ENCODE measurements at regions not wholly inside any gene's neighbourhood (a gene's known extent, or its start where the extent isn't known, plus 50 kb on each side); places are given as distances from the start of the nearest gene placed in this dataset.

DNA sequence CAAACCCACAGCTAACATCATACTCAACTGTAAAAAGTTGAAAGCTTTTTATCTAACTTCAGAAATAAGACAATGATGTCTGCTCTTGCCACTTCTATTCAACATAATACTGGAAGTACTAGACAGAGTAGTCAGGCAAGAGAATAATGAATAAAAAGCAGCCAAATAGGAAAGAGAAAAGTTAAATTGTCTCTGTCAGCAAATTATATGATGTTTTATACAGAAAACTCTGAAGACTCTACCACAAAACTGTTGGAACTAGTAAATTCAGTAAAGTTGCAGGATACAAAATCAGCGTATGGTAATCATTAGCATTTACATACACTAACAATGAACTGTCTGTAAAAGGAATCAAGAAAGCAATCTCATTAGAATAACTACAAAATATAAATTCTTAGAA is 752.9 kb upstream of the CT83 start:
- no peak for DNase-seq (ENCODE audit: low spot score)

DNA sequence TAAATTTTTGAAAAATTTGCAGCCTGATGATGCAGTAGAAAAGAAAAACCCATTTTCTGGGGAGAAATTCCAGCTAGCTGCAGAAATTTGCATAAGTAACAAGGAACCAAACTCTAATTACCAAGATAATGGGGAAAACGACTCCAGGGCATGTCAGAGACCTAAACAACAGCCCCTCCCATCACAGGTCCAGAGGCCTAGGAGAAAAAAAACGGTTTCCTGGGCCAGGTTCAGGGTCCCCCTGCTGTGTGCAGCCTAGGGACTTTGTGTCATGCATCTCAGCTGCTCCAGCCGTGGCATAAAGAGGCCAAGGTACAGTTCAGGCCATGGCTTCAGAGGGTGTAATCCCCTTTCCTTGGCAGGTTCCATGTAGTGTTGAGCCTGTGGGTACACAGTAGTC is 733.7 kb upstream of the CT83 start:
- DNase-seq (ENCODE audit: low spot score) = peak; percentile 5

DNA sequence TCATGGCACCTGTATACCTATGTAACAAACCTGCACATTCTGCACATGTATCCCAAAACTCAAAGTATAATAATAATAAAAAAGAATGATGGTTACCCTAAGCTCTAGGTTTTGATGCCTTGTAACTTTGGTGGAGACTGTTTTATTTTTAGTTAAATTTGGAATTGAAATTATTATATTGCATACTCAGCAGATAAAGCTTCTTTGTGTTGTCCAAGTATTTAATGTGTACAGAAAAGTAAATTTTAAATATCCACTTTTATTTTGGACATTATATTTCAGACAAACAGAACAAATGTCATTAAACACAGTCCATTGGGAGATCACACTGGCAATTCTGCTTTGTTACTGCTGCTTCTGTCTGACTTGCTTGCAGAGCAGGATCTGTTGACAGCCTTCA is 684.5 kb upstream of the CT83 start:
- no peak for DNase-seq (ENCODE audit: low spot score)

DNA sequence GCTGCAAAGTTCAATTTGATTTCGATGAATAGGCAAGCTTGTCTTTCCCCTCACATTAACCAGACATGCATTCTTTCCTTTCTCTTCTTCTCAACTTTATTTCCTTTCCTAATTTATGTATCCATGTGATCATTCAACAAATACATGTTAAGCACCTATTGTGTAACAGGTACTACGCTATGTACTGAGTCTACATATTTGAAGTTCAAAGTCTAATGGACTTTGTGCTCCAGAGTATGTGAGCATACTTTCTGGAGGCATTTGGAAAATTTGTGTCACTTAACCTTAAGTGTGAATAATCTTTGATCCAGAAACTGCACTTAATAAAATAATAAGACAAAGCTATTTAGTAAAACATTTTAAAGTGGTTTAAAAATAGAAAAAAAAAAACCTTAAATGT is 675.3 kb upstream of the CT83 start:
- no peak for DNase-seq (ENCODE audit: low spot score)

DNA sequence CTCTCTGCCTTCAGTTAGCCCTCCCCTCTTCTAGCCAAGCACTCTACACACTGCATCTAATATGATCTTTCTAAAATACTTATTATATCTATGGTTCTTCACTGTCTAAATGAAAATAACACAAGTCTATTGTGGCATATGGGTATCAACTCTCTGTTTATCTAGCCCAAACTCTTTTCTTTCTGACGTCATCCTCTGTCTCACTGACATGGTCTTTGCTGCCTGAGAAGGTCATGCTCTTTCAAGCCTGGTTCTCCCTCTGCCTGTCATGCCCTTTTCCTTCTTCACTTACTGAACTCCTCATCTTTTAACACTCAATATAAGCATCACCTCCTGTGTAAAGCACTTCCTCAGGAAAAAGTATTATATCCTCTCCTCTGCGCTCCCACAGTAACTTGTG is 672.2 kb upstream of the CT83 start:
- DNase-seq (ENCODE audit: low spot score) = no peak

DNA sequence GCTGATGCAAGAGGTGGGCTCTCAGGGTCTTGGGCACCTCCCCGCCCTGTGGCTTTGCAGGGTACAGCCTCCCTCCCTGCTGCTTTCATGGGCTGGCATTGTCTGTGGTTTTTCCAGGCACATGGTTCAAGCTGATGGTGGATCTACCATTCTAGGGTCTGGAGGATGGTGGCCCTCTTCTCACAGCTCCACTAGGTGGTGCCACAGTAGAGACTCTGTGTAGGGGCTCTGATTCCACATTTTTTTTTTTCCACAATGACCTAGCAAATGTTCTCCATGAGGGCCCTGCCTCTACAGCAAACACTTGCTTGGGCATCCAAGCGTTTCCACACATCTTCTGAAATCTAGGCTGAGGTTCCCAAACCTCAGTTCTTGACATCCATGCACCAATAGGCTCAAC is 657.9 kb upstream of the CT83 start:
- no peak for DNase-seq (ENCODE audit: low spot score)

DNA sequence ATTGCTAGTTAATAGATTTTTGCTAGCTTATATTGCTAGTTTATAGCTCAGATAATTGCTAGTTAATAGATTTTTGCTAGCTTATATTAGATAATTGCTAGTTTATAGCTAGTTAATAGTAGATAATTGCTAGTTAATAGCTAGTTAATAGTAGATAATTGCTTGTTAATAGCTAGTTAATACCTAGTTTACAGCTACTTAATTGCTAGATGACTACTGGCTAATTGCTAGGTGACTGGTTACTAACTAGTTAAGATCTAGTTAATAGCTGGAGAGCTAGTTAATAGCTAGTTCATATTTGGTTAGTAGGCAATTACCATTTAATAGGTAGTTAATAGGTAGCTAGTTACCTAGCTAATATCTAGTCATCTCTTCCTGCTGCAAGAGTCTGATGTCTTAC is 633.8 kb upstream of the CT83 start:
- DNase-seq (ENCODE audit: low spot score) = no peak

DNA sequence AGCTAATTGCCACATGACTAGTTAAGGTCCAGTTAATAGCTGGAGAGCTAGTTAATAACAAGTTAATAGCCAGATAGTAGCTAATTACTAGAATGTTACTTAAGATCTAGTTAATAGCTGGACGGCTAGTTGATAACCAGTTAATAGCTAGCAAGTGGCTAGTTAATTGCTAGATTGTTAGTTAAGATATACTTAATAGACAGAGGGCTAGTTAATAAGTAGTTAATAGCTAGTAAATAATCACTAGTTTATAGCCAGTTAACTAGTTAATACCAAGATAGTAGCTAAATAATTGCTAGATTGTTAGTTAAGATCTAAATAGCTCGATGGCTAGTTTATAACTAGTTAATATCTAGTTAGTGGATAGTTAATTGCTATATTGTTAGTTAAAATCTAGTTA is 632.6 kb upstream of the CT83 start:
- DNase-seq (ENCODE audit: low spot score) = no peak

DNA sequence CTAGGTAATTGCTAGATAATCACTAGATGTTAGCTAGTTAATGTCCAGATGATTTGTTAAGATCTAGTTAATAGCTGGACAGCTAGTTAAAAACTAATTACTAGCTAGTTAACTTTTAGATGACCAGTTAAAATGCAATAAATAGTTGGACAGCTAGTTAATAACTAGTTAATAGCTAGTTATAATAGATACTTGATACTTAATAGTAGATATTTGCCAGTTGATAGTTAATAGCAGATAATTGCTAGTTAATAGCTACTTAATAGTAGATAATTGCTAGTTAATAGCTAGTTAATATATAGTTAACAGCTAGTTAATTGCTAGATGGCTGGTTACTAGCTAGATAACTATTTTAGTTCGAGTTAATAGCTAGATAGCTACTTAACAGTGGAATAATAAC is 631.4 kb upstream of the CT83 start:
- no peak for DNase-seq (ENCODE audit: low spot score)

DNA sequence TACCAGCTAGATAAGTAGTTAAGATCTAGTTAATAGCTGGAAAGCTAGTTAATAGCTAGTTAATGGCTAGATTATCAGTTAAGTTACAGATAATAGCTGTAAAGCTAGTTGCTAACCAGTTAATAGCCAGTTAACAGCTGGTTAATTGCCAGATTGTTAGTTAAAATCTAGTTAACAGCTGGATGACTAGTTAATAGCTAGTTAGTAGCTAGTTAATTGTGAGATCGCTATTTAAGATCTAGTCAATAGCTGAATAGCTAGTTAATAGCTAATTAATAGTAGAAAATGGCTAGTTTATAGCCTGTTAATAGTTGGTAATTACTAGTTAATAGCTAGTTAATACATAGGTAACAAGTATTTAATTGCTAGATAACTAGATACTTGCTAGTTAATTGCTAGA is 630.5 kb upstream of the CT83 start:
- no peak for DNase-seq (ENCODE audit: low spot score)

DNA sequence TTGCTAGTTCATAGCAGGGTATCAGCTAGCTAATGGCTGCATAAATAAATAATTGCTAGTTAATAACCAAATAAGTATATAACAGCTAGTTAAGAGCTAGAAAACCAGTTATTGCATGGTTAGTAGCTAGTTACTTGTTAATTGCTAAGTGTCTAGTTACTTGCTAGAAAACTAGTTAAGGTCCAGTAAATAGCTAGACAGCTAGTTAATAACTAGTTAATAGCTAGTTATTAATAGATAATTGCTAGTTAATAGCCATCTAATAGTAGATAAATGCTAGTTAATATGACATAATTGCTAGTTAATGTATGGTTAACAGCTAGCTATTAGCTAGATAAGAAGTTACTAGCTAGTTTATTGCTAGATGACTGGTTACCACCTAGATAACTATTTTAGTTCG is 629.9 kb upstream of the CT83 start:
- DNase-seq (ENCODE audit: low spot score) = no peak

DNA sequence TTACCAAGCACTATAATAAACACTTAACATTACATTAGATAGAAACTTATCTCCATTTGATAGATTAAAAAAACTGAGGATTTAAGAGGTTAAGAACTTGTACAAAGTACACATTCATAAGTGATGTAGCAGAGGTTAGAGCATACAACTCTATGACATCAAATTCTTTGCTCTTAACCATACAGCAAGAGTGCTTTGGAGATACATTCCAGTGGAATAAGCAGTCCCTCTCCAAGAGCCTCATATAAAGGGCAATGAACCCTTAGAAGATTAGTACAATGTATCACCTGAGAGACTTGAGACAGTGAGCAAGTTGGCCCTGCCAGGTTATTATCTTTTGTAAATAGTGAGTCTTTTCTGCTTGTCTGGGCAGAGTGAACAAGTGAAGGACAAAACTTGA is 600.4 kb upstream of the CT83 start:
- DNase-seq (ENCODE audit: low spot score) = no peak

DNA sequence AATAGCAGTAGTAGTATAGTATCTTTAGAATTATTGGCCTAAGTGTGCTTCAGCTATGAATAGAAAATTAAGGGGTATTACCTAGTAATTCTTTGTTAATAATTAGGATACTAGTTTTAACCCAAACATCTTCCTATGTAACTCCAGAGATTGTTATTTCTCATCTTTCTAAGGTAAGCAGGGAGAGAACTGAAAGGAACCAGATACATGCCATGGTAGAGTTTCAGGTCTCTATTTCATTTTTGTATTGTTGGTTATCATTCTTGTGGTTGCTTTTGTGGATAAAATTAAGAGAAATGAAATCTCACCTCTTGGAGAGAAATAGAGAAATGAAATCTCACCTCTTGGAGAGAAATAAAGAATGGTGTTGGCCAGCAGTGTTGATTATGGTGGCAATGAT is 597.1 kb upstream of the CT83 start:
- no peak for DNase-seq (ENCODE audit: low spot score)

DNA sequence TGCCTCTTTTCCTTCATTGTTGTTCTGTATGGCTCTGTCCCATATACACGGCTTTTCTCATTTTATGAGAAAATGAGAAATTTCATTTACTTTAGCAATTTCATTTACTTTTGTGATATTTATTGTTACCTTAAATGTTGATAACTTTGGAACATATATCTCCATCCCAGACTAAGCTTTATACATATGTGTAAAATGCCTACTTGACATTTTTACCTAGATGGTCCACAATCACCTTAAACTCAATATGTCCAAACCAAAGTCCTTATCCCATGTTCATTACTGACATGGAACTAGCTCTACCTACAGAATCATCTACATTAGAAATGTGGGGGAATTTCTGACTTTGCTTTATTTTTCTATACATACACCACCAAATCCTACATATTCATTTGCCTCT is 590.5 kb upstream of the CT83 start:
- no peak for DNase-seq (ENCODE audit: low spot score)

DNA sequence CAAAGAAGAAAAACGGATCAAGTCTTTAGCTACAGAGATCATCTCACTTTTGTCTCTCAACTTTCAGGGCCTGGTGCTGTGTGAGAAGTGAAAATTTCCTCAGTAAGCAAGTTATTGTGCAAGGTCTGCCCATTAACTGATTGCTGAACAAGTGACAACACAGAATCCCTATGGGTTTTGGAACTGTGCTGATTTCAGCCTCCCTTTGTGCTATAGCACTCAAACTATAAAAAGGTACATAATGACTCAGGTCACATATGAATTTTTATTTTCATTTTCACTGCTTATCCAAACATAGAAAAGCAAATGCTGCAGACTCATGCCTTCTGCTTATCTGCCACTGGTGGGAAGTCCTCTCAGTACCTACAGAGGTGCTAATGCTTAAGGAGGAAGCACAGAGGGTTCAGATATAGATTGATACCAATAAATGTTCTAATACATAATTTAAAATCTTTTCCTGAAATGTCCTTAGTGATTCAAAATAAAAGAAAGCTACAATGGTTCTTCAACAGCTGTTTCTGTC is 576.2 kb upstream of the CT83 start:
- no peak for DNase-seq (ENCODE audit: low spot score)

DNA sequence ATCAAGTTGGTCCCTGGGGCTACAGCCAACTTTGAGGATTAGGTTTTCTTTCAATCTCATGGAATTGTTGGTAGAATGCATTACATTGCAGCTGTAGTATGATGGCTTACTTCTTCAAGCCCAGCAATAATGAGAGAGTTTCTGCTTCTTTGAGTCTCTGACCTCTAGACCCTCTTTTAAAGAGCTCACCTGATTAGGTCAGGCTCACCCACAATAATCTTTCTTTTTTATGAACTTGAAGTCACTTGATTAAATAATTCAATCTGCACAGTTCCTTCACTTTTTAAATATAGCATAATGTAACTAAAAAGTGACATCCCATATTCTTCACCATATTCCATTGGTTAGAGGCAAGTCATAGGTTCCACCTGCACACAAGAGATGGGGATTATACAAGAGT is 547.5 kb upstream of the CT83 start:
- no peak for DNase-seq (ENCODE audit: low spot score)

DNA sequence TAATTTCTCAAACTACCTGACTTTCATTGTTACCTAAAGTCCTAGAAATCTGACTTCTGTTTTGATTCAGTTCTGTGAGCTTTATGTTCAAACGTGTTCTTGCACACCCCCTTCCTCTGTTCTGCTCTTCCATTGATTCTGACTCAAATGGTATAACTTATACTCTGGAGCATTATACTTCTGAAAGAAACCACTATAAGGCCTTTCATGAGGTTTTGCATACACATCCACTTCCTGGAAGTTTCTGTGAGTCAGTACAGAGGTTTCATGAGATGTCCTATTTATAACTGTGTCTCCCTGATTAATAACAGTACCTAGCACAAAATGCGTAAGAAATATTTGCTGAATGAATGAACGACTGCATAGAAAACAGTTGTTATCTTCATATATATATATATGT is 540.2 kb upstream of the CT83 start:
- DNase-seq (ENCODE audit: low spot score) = no peak

DNA sequence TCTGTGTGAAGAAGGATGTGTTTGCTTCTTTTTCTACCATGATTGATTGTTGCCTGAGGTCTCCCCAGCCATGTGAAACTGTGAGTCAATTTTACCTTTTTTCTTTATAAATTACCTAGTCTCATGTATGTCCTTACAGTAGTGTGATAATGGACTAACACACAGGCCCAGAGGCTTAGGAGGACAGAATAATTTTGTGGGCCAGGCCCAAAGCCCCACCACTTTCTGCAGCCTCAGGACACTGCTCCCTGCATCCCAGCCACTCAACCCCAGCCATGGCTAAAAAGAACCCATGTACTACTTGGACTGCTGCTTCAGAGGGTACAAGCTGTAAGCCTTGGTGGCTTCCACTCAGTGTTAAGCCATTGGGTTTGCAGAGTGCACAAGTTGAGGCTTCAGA is 512.7 kb upstream of the CT83 start:
- no peak for DNase-seq (ENCODE audit: low spot score)

DNA sequence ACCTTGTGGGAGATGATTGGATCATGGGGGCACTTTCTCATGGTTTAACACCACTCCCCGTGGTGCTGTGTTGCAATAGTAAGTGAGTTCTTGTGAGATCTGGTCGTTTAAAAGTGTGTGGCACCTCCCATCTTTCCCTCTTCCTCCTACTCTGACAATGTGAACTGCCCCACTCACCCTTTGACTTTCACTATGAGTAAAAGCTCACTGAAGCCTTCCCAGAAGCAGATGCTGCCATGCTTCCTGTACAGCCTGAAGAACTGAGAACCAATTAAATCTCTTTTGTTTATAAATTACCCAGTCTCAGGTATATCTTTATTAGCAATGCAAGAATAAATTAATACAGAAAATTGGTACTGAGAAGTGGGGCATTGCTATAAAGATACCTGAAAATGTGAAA is 509.6 kb upstream of the CT83 start:
- no peak for DNase-seq (ENCODE audit: low spot score)

DNA sequence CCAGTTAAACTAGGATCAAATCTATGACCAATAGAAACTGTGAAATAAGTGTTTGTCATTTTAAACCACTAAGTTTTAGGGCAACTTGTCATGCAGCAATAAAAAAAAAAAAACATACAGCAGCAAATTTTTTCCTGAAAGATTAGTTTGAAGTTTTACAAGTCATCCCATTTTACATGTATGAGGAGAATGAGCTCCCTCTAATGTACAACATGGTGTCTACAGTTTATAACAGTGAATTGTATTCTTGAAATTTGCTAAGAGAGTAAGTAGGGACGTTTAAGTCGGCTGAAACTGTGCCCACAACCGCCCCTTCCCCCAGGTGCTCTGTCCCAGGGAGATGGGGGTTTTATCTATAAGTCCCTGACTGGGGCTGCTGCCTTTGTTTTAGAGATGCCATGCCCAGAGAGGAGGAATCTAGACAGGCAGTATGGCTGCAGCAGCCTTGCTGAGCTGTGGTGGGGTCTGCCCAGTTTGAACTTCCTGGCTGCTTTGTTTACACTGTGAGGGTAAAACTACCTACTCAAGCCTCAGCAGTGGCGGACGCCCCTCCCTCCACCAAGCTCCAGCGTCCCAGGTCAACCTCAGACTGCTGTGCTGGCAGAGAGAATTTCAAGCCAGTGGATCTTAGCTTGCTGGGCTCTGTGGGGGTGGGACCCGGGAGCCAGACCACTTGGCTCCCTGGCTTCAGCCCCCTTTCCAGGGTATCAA is 499.3 kb upstream of the CT83 start:
- DNase-seq (ENCODE audit: low spot score) = no peak

DNA sequence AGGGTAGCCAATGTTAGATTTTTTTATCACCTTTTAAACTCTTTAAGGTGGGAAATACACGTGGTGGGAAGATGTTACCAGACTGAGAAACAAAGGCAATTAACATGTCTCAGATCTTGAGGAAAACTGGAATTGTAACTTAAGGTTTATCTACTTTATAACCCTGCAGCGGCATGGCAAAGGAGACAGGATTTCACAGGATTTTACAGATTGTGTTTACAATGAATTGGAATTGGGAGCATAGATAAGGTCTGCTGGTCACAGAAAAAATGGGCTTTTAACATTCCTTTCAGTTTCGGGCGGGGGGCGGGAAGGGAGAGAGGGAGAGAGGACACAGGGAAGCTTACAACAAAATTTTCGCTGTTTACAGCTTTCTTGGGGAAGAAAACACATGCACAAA is 467.5 kb upstream of the CT83 start:
- no peak for DNase-seq (ENCODE audit: low spot score)

DNA sequence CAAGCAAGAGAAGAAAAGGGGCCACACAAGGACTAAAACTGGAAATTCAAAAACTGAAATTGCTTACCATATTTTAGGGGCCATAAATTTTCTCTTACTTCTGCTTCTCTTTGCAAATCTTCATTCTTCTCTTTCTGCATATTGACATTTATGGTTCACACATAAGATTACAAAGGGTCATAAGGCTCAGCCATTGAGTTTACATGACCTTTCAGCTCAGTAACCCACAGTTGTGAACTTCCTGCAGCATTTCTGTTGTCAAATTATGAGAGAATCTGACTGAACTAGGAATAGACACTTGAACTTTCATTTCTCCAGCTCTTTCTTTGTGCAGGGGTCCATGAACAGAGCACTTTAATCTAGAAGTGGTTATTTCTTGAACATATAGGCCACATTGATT is 434.8 kb upstream of the CT83 start:
- DNase-seq (ENCODE audit: low spot score) = no peak

DNA sequence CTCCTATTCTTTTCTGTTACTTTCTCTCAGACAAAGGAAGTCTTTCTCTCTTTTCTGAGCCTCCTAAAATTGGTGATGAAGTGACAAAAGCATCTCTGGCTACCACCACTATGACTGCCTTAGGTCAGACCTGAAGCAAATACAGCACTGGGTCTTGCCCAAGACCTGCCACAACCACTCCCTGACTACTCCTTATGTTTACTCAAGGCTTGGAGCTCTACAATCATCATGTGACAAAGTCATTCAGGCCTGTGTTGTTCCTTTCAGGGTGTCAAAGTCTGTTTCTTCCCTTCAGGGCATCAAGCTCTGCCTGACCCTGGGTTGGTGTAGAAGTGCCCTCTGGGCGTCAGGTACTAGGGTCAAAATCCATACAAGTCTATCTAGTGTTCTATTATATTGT is 419.2 kb upstream of the CT83 start:
- no peak for DNase-seq (ENCODE audit: low spot score)

DNA sequence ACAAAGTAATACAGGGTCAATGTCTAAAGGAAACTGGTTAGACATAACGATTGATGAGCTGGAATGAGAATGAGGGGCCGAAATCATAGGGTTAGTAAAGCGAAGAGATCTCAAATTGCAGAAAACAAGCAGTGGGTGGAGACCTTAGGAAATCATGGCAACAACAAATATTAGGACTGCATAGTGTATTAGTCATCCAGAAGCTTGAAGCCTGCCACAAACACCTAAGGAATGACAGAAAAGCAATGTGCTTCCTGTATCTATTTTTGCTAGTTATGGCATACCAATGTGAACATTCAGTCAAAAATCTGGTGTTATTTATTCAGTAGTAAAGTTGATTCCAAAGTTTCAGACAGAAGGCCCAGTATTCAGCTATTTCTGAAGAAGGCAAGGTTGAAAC is 410.9 kb upstream of the CT83 start:
- DNase-seq (ENCODE audit: low spot score) = no peak

DNA sequence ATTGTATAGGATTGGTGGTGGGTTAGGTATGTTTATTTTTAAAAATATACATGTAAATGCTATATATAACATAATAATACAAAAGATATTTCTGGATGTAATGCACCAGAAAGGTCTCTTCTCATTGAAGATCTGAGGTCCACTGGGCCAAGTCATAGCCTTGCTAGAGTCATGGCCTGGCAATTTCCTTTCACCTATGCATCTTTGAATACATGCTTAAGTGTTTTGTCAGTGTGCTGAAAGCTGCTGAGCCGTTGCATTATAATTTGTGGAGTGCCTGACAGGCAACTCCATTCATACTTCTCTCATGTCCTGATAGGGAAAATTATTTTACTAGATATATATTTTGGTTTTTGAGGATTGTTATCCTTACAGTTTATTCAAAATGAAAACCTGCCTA is 410.2 kb upstream of the CT83 start:
- DNase-seq (ENCODE audit: low spot score) = no peak

All from iPS-NIHi11 (cell line).